ENCODE measurements at regions not wholly inside any gene's neighbourhood (a gene's known extent, or its start where the extent isn't known, plus 50 kb on each side); places are given as distances from the start of the nearest gene placed in this dataset.

DNA sequence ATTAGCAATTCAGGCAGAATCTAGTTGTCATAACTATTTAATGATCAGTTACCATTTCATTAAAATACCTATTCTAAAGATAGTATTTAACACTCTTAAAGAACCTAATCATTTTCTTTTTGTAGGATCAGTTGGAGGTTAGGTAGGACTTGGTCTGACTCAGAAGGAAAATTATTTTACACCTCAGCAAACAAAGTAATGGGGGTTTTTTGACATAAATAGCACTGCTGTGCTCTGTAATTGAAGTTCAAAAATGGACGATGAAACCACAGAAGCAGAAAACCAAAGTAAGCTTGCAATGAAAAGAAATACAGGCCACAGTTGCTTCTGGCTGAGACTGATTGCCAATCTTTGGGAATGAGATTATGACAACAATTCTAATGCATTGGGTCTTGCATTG lies 187.0 kb upstream of the TRPM3 start:
- TF ChIP-seq TAF1 (IDR thresholded peaks at IDR 0.05; ENCODE audit: borderline replicate concordance, insufficient read depth, low read length): no peak
- no peak for TF ChIP-seq SIN3A (IDR thresholded peaks at IDR 0.05; ENCODE audit: borderline replicate concordance, insufficient read depth, low read length)
- no peak for TF ChIP-seq POLR2AphosphoS5 (IDR thresholded peaks at IDR 0.05; ENCODE audit: low read depth, low read length)

Measured in PFSK-1 (cell line).